GM23248 (cell line): ENCODE measurements at regions not wholly inside any gene's neighbourhood (a gene's known extent, or its start where the extent isn't known, plus 50 kb on each side); places are given as distances from the start of the nearest gene placed in this dataset.

ENCODE experiments used
- DNase-seq: peaks from one replicate; pipeline ENCODE4 v3.0.0-alpha.2; 2015
- H2AFZ ChIP-seq: fragments of 200-600 bp; sonication (generic); 2 replicates; pipeline ENCODE4 v1.6.1; 2016; ENCODE audit warnings: antibody characterized with exemption
- H3F3A ChIP-seq: fragments of 200-600 bp; sonication (generic); 2 replicates; pipeline ENCODE4 v1.6.1; 2016; ENCODE audit warnings: mild to moderate bottlenecking, antibody characterized with exemption, mixed run types; ENCODE audit not compliant: insufficient read depth
- H3K27ac ChIP-seq: fragments of 200-600 bp; sonication (generic); 2 replicates; pipeline ENCODE4 v1.5.1; 2016; ENCODE audit warnings: mild to moderate bottlenecking
- H3K27me3 ChIP-seq: fragments of 200-600 bp; sonication (generic); replicated peaks from 2 replicates; pipeline ENCODE4 v1.6.1; 2016; ENCODE audit warnings: mild to moderate bottlenecking; ENCODE audit not compliant: insufficient read depth
- H3K36me3 ChIP-seq: fragments of 200-600 bp; sonication (generic); 2 replicates; pipeline ENCODE4 v1.6.1; 2016; ENCODE audit warnings: low read depth, mild to moderate bottlenecking
- H3K4me1 ChIP-seq: fragments of 200-600 bp; sonication (generic); 2 replicates; pipeline ENCODE4 v1.6.1; 2016; ENCODE audit warnings: mild to moderate bottlenecking; ENCODE audit not compliant: insufficient read depth
- H3K4me2 ChIP-seq: fragments of 200-600 bp; sonication (generic); one replicate; pipeline ENCODE4 v1.6.1; 2016; ENCODE audit warnings: mild to moderate bottlenecking; ENCODE audit not compliant: unreplicated experiment
- H3K4me3 ChIP-seq: fragments of 200-600 bp; sonication (generic); 2 replicates; pipeline ENCODE4 v1.5.1; 2016; ENCODE audit warnings: mild to moderate bottlenecking
- H3K79me2 ChIP-seq: fragments of 200-600 bp; sonication (generic); 2 replicates; pipeline ENCODE4 v1.6.1; 2016; ENCODE audit warnings: mild to moderate bottlenecking; ENCODE audit not compliant: insufficient read depth
- H3K9ac ChIP-seq: fragments of 200-600 bp; sonication (generic); 2 replicates; pipeline ENCODE4 v1.6.1; 2016; ENCODE audit warnings: mild to moderate bottlenecking
- H3K9me2 ChIP-seq: fragments of 200-600 bp; sonication (generic); 2 replicates; pipeline ENCODE4 v1.6.1; 2016; ENCODE audit warnings: mixed run types, mild to moderate bottlenecking, moderate library complexity; ENCODE audit not compliant: insufficient read depth
- H3K9me3 ChIP-seq: fragments of 200-600 bp; sonication (generic); one replicate; pipeline ENCODE4 v1.6.1; 2017; ENCODE audit warnings: low read depth
- H4K20me1 ChIP-seq: fragments of 200-600 bp; sonication (generic); 2 replicates; pipeline ENCODE4 v1.6.0; 2016; ENCODE audit not compliant: insufficient read depth
- EZH2 ChIP-seq: fragments of 200-600 bp; sonication (generic); IDR thresholded peaks from 2 replicates; pipeline ENCODE4 v1.6.1; 2018; ENCODE audit warnings: antibody characterized with exemption, mild to moderate bottlenecking; ENCODE audit not compliant: insufficient read depth, poor library complexity, severe bottlenecking
- EZH2phosphoT487 ChIP-seq: fragments of 200-600 bp; sonication (generic); IDR thresholded peaks from 2 replicates; pipeline ENCODE4 v1.6.1; 2018; ENCODE audit warnings: antibody characterized with exemption, moderate library complexity, mild to moderate bottlenecking, low read depth; ENCODE audit not compliant: insufficient read depth
- WGBS, 2 experiments: methylation state at CpG; one replicate each; pipeline ENCODE4 v1.1.6; 2015 to 2017; ENCODE audit warnings: low lambda C conversion rate in 2 of 2, low coverage in 1 of 2; ENCODE audit errors: missing lambda C conversion rate in 2 of 2; 5-methylcytosine and 5-hydroxymethylcytosine counted together
- in situ Hi-C: fragments of 300-500 bp; cut with MboI; formaldehyde crosslinking; loops from 2 replicates; pipeline ENCODE4 v1.15.0; 2020

GRCh38 chr2:128512379-128513115 lies 193.9 kb upstream of the HS6ST1 start:
- DNase-seq: no peak
- H3K9me3 ChIP-seq: no peaks in the 10 kb centered on the region
- WGBS, 2 experiments: 53 to 61% methylated on average over 9 of the region's 9 CpGs

DNA sequence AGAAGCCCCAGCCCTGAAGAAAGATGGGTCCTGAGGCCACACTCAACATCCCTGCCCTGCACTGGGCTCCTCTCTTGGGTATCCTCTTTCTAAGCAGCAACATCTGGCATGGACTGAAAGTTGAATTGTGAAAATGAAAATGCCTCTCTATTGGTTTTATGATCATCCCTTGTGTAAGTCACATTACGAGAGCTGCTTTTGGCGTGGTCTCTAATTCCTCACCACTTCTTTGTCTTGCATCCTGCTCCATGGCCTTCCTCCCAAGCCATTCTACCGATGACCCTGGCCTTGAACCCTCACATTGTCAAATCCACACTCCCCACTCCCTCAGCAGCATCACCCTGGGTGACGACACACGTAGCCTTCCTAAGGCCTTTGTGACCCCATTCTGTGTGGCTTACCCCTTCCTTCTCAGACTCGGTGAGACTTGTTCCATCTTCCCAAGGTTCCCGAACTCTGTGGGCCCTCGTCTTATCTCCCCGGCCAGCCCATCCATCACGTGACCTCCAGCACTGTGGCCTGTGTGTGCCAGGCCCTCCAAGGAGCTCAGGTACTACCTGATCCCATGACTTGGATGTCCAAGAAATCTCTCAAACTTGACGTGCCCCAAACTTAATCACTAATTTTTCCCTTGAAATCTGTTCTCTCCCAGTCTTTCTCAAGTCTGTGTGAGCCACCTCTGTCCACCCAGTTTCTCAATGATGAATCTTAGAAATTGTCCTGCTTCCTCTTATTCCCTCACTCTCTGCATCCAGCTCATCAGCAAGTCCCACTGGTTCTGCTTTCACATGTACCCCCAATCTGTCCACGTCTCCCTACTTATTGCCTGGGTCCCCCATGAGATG lies 194.7 kb upstream of the HS6ST1 start:
- no peaks in the 10 kb centered on the region for H4K20me1 ChIP-seq
- WGBS, 2 experiments: 77 to 80% methylated on average over 12 of the region's 12 CpGs
- no peak for DNase-seq

More at GRCh38 chr2:128512379-128513115, 193.9 kb upstream of the HS6ST1 start:
- in situ Hi-C loops: no loop called here
- Histone ChIP-seq H2AFZ (no peak overlapping the region), H3K9me2 (no peaks in the 10 kb centered on the region), H3K79me2 (no peaks in the 10 kb centered on the region), H3K4me1 (peaks cover 4% of the 10 kb centered on the region; the same call in 1 of the 2 replicates), H3K27ac (no peak overlapping the region), H3K27me3 (no peaks in the 10 kb centered on the region), H3K36me3 (no peaks in the 10 kb centered on the region), H4K20me1 (no peaks in the 10 kb centered on the region), H3K9ac (no peak overlapping the region), H3K4me2 (no peak overlapping the region), H3F3A (no peaks in the 10 kb centered on the region), H3K4me3 (no peak overlapping the region)
- TF ChIP-seq EZH2 (no peak), EZH2phosphoT487 (no peak)

GRCh38 chr2:128513961-128514283 lies 195.3 kb upstream of the HS6ST1 start:
- no peak for DNase-seq
- Histone ChIP-seq H3K9ac (no peak overlapping the region), H3K4me1 (peaks cover 4% of the 10 kb centered on the region; the same call in 1 of the 2 replicates), H3K4me2 (no peak overlapping the region), H3K36me3 (no peaks in the 10 kb centered on the region), H3K79me2 (no peaks in the 10 kb centered on the region), H3K27ac (no peak overlapping the region), H2AFZ (no peak overlapping the region), H3K9me3 (no peaks in the 10 kb centered on the region), H3K27me3 (no peaks in the 10 kb centered on the region), H3F3A (no peaks in the 10 kb centered on the region), H3K4me3 (no peak overlapping the region), H3K9me2 (no peaks in the 10 kb centered on the region), H4K20me1 (no peaks in the 10 kb centered on the region)
- in situ Hi-C loops: no loop called here
- WGBS, 2 experiments: 92 to 94% methylated on average over 3 of the region's 3 CpGs
- TF ChIP-seq EZH2 (no peak), EZH2phosphoT487 (no peak)

More for the DNA sequence above, 194.7 kb upstream of the HS6ST1 start:
- peaks cover 4% of the 10 kb centered on the region; the same call in 1 of the 2 replicates for H3K4me1 ChIP-seq
- in situ Hi-C loops: no loop called here
- H3K9me2 ChIP-seq: no peaks in the 10 kb centered on the region
- H3K9me3 ChIP-seq: no peaks in the 10 kb centered on the region
- H3K4me2 ChIP-seq: no peak overlapping the region
- no peak overlapping the region for H2AFZ ChIP-seq
- H3F3A ChIP-seq: no peaks in the 10 kb centered on the region
- H3K79me2 ChIP-seq: no peaks in the 10 kb centered on the region
- no peak overlapping the region for H3K27ac ChIP-seq
- TF ChIP-seq EZH2phosphoT487: no peak
- no peak for TF ChIP-seq EZH2
- no peak overlapping the region for H3K4me3 ChIP-seq
- H3K27me3 ChIP-seq: no peaks in the 10 kb centered on the region
- H3K9ac ChIP-seq: no peak overlapping the region
- H3K36me3 ChIP-seq: no peaks in the 10 kb centered on the region

- H3F3A ChIP-seq: no peaks in the 10 kb centered on the region
- no peak overlapping the region for H2AFZ ChIP-seq
- in situ Hi-C loops: no loop called here
- no peak overlapping the region for H3K4me3 ChIP-seq
- no peak overlapping the region for H3K9ac ChIP-seq
- H3K79me2 ChIP-seq: no peaks in the 10 kb centered on the region
- no peaks in the 10 kb centered on the region for H3K36me3 ChIP-seq
- no peak overlapping the region for H3K4me2 ChIP-seq
- TF ChIP-seq EZH2phosphoT487: no peak
- no peak for TF ChIP-seq EZH2
- H3K4me1 ChIP-seq: peaks cover 4% of the 10 kb centered on the region; the same call in 1 of the 2 replicates
- no peak overlapping the region for H3K27ac ChIP-seq
- H4K20me1 ChIP-seq: no peaks in the 10 kb centered on the region
- DNase-seq: no peak
- no peaks in the 10 kb centered on the region for H3K9me3 ChIP-seq
- H3K27me3 ChIP-seq: no peaks in the 10 kb centered on the region
- WGBS, 2 experiments: 93 to 95% methylated on average over 12 to 13 of the region's 13 CpGs
- no peaks in the 10 kb centered on the region for H3K9me2 ChIP-seq
Measured at GRCh38 chr2:128514555-128514955, 195.9 kb upstream of the HS6ST1 start.
